Ecto neural progenitor cell (in vitro differentiated cells): ENCODE measurements at regions not wholly inside any gene's neighbourhood (a gene's known extent, or its start where the extent isn't known, plus 50 kb on each side); places are given as distances from the start of the nearest gene placed in this dataset.
A peak's percentile ranks its signal among the peaks of the same experiment; 100 is the strongest.

Experiments used
- DNase-seq: peaks from one replicate; pipeline ENCODE4 v3.0.0-alpha.2; 2018; ENCODE audit warnings: low spot score

- no peak for DNase-seq
Observed at GRCh38 chr1:36717431-36717830, 234.7 kb upstream of the CSF3R start.

- DNase-seq: no peak
Observed at GRCh38 chr1:36715797-36716196, 233.1 kb upstream of the CSF3R start.

GRCh38 chr1:36714301-36714700 is 231.6 kb upstream of the CSF3R start:
- DNase-seq: no peak

GRCh38 chr1:36711480-36711879 is 228.8 kb upstream of the CSF3R start:
- DNase-seq: no peak

- DNase-seq: no peak
Observed at GRCh38 chr1:36710951-36711350, 228.2 kb upstream of the CSF3R start.

GRCh38 chr1:36709869-36710481 is 227.3 kb upstream of the CSF3R start:
- no peak for DNase-seq

- DNase-seq: no peak
Observed at GRCh38 chr1:36708587-36708986, 225.9 kb upstream of the CSF3R start.

GRCh38 chr1:36707221-36707620 is 224.5 kb upstream of the CSF3R start:
- DNase-seq: no peak

- no peak for DNase-seq
Observed at GRCh38 chr1:36706416-36706815, 223.7 kb upstream of the CSF3R start.

GRCh38 chr1:36705629-36706028 is 222.9 kb upstream of the CSF3R start:
- no peak for DNase-seq

GRCh38 chr1:36703526-36704208 is 221.0 kb upstream of the CSF3R start:
- peak; percentile 91 for DNase-seq

GRCh38 chr1:36702963-36703362 is 220.2 kb upstream of the CSF3R start:
- DNase-seq: no peak

- DNase-seq: no peak
Observed at GRCh38 chr1:36699113-36699911, 216.6 kb upstream of the CSF3R start.

- no peak for DNase-seq
Observed at GRCh38 chr1:36697836-36698605, 215.3 kb upstream of the CSF3R start.

- no peak for DNase-seq
Observed at GRCh38 chr1:36696261-36696940, 213.7 kb upstream of the CSF3R start.

GRCh38 chr1:36693603-36694002 is 210.9 kb upstream of the CSF3R start:
- DNase-seq: no peak

- DNase-seq: no peak
Observed at GRCh38 chr1:36693161-36693525, 210.4 kb upstream of the CSF3R start.

GRCh38 chr1:36692465-36693160 is 209.9 kb upstream of the CSF3R start:
- DNase-seq: no peak

GRCh38 chr1:36691374-36691773 is 208.7 kb upstream of the CSF3R start:
- no peak for DNase-seq

- no peak for DNase-seq
Observed at GRCh38 chr1:36689992-36690391, 207.3 kb upstream of the CSF3R start.

- DNase-seq: no peak
Observed at GRCh38 chr1:36687312-36687711, 204.6 kb upstream of the CSF3R start.
